ENCODE measurements at regions not wholly inside any gene's neighbourhood (a gene's known extent, or its start where the extent isn't known, plus 50 kb on each side); places are given as distances from the start of the nearest gene placed in this dataset.
A peak's percentile ranks its signal among the peaks of the same experiment; 100 is the strongest.

GRCh38 chr11:130763087-130763980, 152.9 kb downstream of the SNX19 start:
- intact Hi-C loops (cut with DNase I): no loop called here
- WGBS, 2 donors: 71 to 78% methylated on average over 15 to 16 of the region's 16 CpGs
- H3K27me3 ChIP-seq: no peaks in the 10 kb centered on the region
- peak; percentile 33 for ATAC-seq
- peak overlapping the region in 1 of 4 donors; percentile 37 for H3K27ac ChIP-seq
- DNase-seq: peak in 2 of 4 donors; percentile 14 to 22
- no peaks in the 10 kb centered on the region for H3K36me3 ChIP-seq (replicated peaks in 1 of 2; ENCODE audit: insufficient read depth in 1 of 2, low read depth in 2 of 2)
- H3K4me3 ChIP-seq: no peak overlapping the region
- peaks cover 10% of the 10 kb centered on the region for H3K4me1 ChIP-seq
- no peaks in the 10 kb centered on the region for H3K9me3 ChIP-seq
- TF ChIP-seq POLR2A (IDR thresholded peaks at IDR 0.05) (no peak), CTCF (IDR thresholded peaks at IDR 0.05) (no peak)

- no peak overlapping the region for H3K27ac ChIP-seq
- WGBS, 2 donors: 69 to 80% methylated on average over 8 of the region's 8 CpGs
- no peak overlapping the region for H3K4me3 ChIP-seq
- no peak for ATAC-seq
- DNase-seq: no peak
- H3K4me1 ChIP-seq: peaks cover 10% of the 10 kb centered on the region
- H3K36me3 ChIP-seq (replicated peaks in 1 of 2; ENCODE audit: insufficient read depth in 1 of 2, low read depth in 2 of 2): no peaks in the 10 kb centered on the region
- no peaks in the 10 kb centered on the region for H3K27me3 ChIP-seq
- H3K9me3 ChIP-seq: no peaks in the 10 kb centered on the region
- intact Hi-C loops (cut with DNase I): no loop called here
- no peak for TF ChIP-seq POLR2A (IDR thresholded peaks at IDR 0.05)
- no peak for TF ChIP-seq CTCF (IDR thresholded peaks at IDR 0.05)
These were observed 150.9 kb downstream of the SNX19 start for GRCh38 chr11:130765406-130765805.

GRCh38 chr11:130765951-130766649, 150.2 kb downstream of the SNX19 start:
- no peak for DNase-seq

GRCh38 chr11:130766650-130767565, 149.4 kb downstream of the SNX19 start:
- Histone ChIP-seq H3K27ac (no peak overlapping the region), H3K36me3 (replicated peaks in 1 of 2; ENCODE audit: insufficient read depth in 1 of 2, low read depth in 2 of 2) (no peaks in the 10 kb centered on the region), H3K9me3 (no peaks in the 10 kb centered on the region), H3K4me3 (no peak overlapping the region), H3K27me3 (no peaks in the 10 kb centered on the region), H3K4me1 (peaks cover 10% of the 10 kb centered on the region)
- 50 to 52% methylated on average over 3 of the region's 3 CpGs for WGBS, 2 donors
- DNase-seq: no peak
- TF ChIP-seq CTCF (IDR thresholded peaks at IDR 0.05): no peak
- no peak for ATAC-seq
- intact Hi-C loops (cut with DNase I): no loop called here

More at GRCh38 chr11:130765951-130766649, 150.2 kb downstream of the SNX19 start:
- no peaks in the 10 kb centered on the region for H3K9me3 ChIP-seq
- 51 to 70% methylated on average over 5 of the region's 5 CpGs for WGBS, 2 donors
- H3K27ac ChIP-seq: no peak overlapping the region
- intact Hi-C loops (cut with DNase I): no loop called here
- TF ChIP-seq POLR2A (IDR thresholded peaks at IDR 0.05) (no peak), CTCF (IDR thresholded peaks at IDR 0.05) (no peak)
- H3K4me3 ChIP-seq: no peak overlapping the region
- ATAC-seq: no peak
- H3K4me1 ChIP-seq: peaks cover 10% of the 10 kb centered on the region
- no peaks in the 10 kb centered on the region for H3K36me3 ChIP-seq (replicated peaks in 1 of 2; ENCODE audit: insufficient read depth in 1 of 2, low read depth in 2 of 2)
- H3K27me3 ChIP-seq: no peaks in the 10 kb centered on the region
